ENCODE measurements at regions not wholly inside any gene's neighbourhood (a gene's known extent, or its start where the extent isn't known, plus 50 kb on each side); places are given as distances from the start of the nearest gene placed in this dataset.

- Histone ChIP-seq H2AFZ (ENCODE audit: low read length) (no peak overlapping the region), H3K4me3 (replicated peaks in 1 of 4; ENCODE audit: control extremely low read depth in 1 of 4, insufficient read depth in 1 of 4, low read depth in 3 of 4, low read length in 4 of 4) (no peak overlapping the region), H4K20me1 (ENCODE audit: control insufficient read depth, extremely low read depth, insufficient read depth, low read length) (no peaks in the 10 kb centered on the region), H3K79me2 (ENCODE audit: control insufficient read depth, insufficient read depth, low read length) (no peaks in the 10 kb centered on the region), H3K36me3 (ENCODE audit: control insufficient read depth, insufficient read depth, low read length) (no peaks in the 10 kb centered on the region), H3K9me3 (ENCODE audit: control insufficient read depth, insufficient read depth, low read depth, low read length) (no peaks in the 10 kb centered on the region), H3K4me1 (ENCODE audit: control insufficient read depth, extremely low read depth, insufficient read depth, low read length) (no peaks in the 10 kb centered on the region), H3K27ac (ENCODE audit: insufficient read depth, low read length) (no peak overlapping the region), H3K9ac (ENCODE audit: insufficient read depth, low read length) (no peak overlapping the region), H3K27me3 (ENCODE audit: control insufficient read depth, insufficient read depth, low read length) (no peaks in the 10 kb centered on the region), H3K4me2 (ENCODE audit: extremely low read depth, insufficient read depth, low read length) (no peak overlapping the region)
- no peak for TF ChIP-seq CTCF (conservative IDR thresholded peaks at IDR 0.05 in 1 of 2, IDR thresholded peaks at IDR 0.05 in 1 of 2; ENCODE audit: low read depth in 1 of 2, low read length in 2 of 2)
- no peak for TF ChIP-seq EZH2 (IDR thresholded peaks at IDR 0.05; ENCODE audit: low read length, missing control alignments)
- DNase-seq (ENCODE audit: low read depth in 2 of 2), result peak in 1 of 2 donors; percentile 12
Measured at GRCh38 chr6:12414096-12414675, 124.0 kb downstream of the EDN1 start.

GRCh38 chr6:12415980-12416598 is 125.9 kb downstream of the EDN1 start:
- H3K4me1 ChIP-seq (ENCODE audit: control insufficient read depth, extremely low read depth, insufficient read depth, low read length), result no peaks in the 10 kb centered on the region
- H4K20me1 ChIP-seq (ENCODE audit: control insufficient read depth, extremely low read depth, insufficient read depth, low read length), result no peaks in the 10 kb centered on the region
- no peaks in the 10 kb centered on the region for H3K9me3 ChIP-seq (ENCODE audit: control insufficient read depth, insufficient read depth, low read depth, low read length)
- no peak overlapping the region for H3K4me3 ChIP-seq (replicated peaks in 1 of 4; ENCODE audit: control extremely low read depth in 1 of 4, insufficient read depth in 1 of 4, low read depth in 3 of 4, low read length in 4 of 4)
- H3K27me3 ChIP-seq (ENCODE audit: control insufficient read depth, insufficient read depth, low read length), result no peaks in the 10 kb centered on the region
- H3K27ac ChIP-seq (ENCODE audit: insufficient read depth, low read length), result no peak overlapping the region
- H2AFZ ChIP-seq (ENCODE audit: low read length), result no peak overlapping the region
- no peak overlapping the region for H3K9ac ChIP-seq (ENCODE audit: insufficient read depth, low read length)
- no peak overlapping the region for H3K4me2 ChIP-seq (ENCODE audit: extremely low read depth, insufficient read depth, low read length)
- peak in 1 of 2 donors; percentile 39 for DNase-seq (ENCODE audit: low read depth in 2 of 2)
- no peaks in the 10 kb centered on the region for H3K79me2 ChIP-seq (ENCODE audit: control insufficient read depth, insufficient read depth, low read length)
- H3K36me3 ChIP-seq (ENCODE audit: control insufficient read depth, insufficient read depth, low read length), result no peaks in the 10 kb centered on the region
- TF ChIP-seq CTCF (conservative IDR thresholded peaks at IDR 0.05 in 1 of 2, IDR thresholded peaks at IDR 0.05 in 1 of 2; ENCODE audit: low read depth in 1 of 2, low read length in 2 of 2) (no peak), EZH2 (IDR thresholded peaks at IDR 0.05; ENCODE audit: low read length, missing control alignments) (no peak)

- Histone ChIP-seq H3K79me2 (ENCODE audit: control insufficient read depth, insufficient read depth, low read length) (no peaks in the 10 kb centered on the region), H3K36me3 (ENCODE audit: control insufficient read depth, insufficient read depth, low read length) (no peaks in the 10 kb centered on the region), H3K4me3 (replicated peaks in 1 of 4; ENCODE audit: control extremely low read depth in 1 of 4, insufficient read depth in 1 of 4, low read depth in 3 of 4, low read length in 4 of 4) (no peak overlapping the region), H3K9ac (ENCODE audit: insufficient read depth, low read length) (no peak overlapping the region), H4K20me1 (ENCODE audit: control insufficient read depth, extremely low read depth, insufficient read depth, low read length) (no peaks in the 10 kb centered on the region), H3K4me2 (ENCODE audit: extremely low read depth, insufficient read depth, low read length) (no peak overlapping the region), H3K27ac (ENCODE audit: insufficient read depth, low read length) (no peak overlapping the region), H3K4me1 (ENCODE audit: control insufficient read depth, extremely low read depth, insufficient read depth, low read length) (no peaks in the 10 kb centered on the region), H3K9me3 (ENCODE audit: control insufficient read depth, insufficient read depth, low read depth, low read length) (no peaks in the 10 kb centered on the region), H2AFZ (ENCODE audit: low read length) (no peak overlapping the region), H3K27me3 (ENCODE audit: control insufficient read depth, insufficient read depth, low read length) (no peaks in the 10 kb centered on the region)
- TF ChIP-seq CTCF (conservative IDR thresholded peaks at IDR 0.05 in 1 of 2, IDR thresholded peaks at IDR 0.05 in 1 of 2; ENCODE audit: low read depth in 1 of 2, low read length in 2 of 2), result no peak
- no peak for TF ChIP-seq EZH2 (IDR thresholded peaks at IDR 0.05; ENCODE audit: low read length, missing control alignments)
- DNase-seq (ENCODE audit: low read depth in 2 of 2), result no peak
Measured at GRCh38 chr6:12417191-12417590, 127.0 kb downstream of the EDN1 start.

All from fibroblast of lung (primary cell).